ENCODE measurements at regions not wholly inside any gene's neighbourhood (a gene's known extent, or its start where the extent isn't known, plus 50 kb on each side); places are given as distances from the start of the nearest gene placed in this dataset.

- H4K20me1 ChIP-seq (ENCODE audit: insufficient read depth, low read length) = no peaks in the 10 kb centered on the region
- H3K14ac ChIP-seq (replicated peaks; ENCODE audit: low read depth, low read length) = no peak overlapping the region
- no peaks in the 10 kb centered on the region for H3K36me3 ChIP-seq (ENCODE audit: control insufficient read depth, insufficient read depth, low read length)
- TF ChIP-seq MXI1 (IDR thresholded peaks at IDR 0.05; ENCODE audit: borderline replicate concordance, low read depth, low read length) = no peak
- no peak for TF ChIP-seq NFE2L2 (IDR thresholded peaks at IDR 0.05; ENCODE audit: low read depth, low read length)
- TF ChIP-seq SMC3 (IDR thresholded peaks at IDR 0.05; ENCODE audit: low read depth, low read length) = no peak
- TF ChIP-seq, protein P1, sequence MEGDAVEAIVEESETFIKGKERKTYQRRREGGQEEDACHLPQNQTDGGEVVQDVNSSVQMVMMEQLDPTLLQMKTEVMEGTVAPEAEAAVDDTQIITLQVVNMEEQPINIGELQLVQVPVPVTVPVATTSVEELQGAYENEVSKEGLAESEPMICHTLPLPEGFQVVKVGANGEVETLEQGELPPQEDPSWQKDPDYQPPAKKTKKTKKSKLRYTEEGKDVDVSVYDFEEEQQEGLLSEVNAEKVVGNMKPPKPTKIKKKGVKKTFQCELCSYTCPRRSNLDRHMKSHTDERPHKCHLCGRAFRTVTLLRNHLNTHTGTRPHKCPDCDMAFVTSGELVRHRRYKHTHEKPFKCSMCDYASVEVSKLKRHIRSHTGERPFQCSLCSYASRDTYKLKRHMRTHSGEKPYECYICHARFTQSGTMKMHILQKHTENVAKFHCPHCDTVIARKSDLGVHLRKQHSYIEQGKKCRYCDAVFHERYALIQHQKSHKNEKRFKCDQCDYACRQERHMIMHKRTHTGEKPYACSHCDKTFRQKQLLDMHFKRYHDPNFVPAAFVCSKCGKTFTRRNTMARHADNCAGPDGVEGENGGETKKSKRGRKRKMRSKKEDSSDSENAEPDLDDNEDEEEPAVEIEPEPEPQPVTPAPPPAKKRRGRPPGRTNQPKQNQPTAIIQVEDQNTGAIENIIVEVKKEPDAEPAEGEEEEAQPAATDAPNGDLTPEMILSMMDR (conservative IDR thresholded peaks at IDR 0.05; ENCODE audit: low read depth, low read length) = no peak
- TF ChIP-seq CEBPB (IDR thresholded peaks at IDR 0.05; ENCODE audit: low read depth, low read length) = no peak
- no peak for TF ChIP-seq ELK1 (IDR thresholded peaks at IDR 0.05; ENCODE audit: borderline replicate concordance, low read depth, low read length)
- TF ChIP-seq MAZ (IDR thresholded peaks at IDR 0.05; ENCODE audit: borderline replicate concordance, low read depth, low read length) = no peak
- no peak for TF ChIP-seq FOS (IDR thresholded peaks at IDR 0.05; ENCODE audit: low read depth, low read length)
- no CpG with 5 or more reads among the region's 2 CpGs for WGBS, 2 experiments (ENCODE audit: extremely low coverage in 2 of 2, insufficient read length in 1 of 2)
- no peak overlapping the region for H3K9ac ChIP-seq (ENCODE audit: low read depth, low read length)
- no peak overlapping the region for H2BK20ac ChIP-seq (ENCODE audit: low read depth, low read length)
- H2BK120ac ChIP-seq (ENCODE audit: low read depth, low read length) = no peak overlapping the region
- H4K5ac ChIP-seq (ENCODE audit: low read depth, low read length) = no peak overlapping the region
- in situ Hi-C loops (cut with MboI; ENCODE audit: low sequenced_read_pairs) (no loop called here), intact Hi-C loops (cut with micrococcal nuclease) (no loop called here), dilution Hi-C loops (cut with HindIII; ENCODE audit: low sequenced_read_pairs, unreplicated experiment) (no loop called here)
- no TSS peak for BruUV-seq (replicated peaks)
- H3K4me3 ChIP-seq (ENCODE audit: insufficient read depth, low read depth, low read length) = no peak overlapping the region
- H2BK5ac ChIP-seq (ENCODE audit: low read depth, low read length, poor library complexity, severe bottlenecking) = no peak overlapping the region
- CTCF ChIA-PET = interaction anchor here (0.6 kb wide), 1 partner anchor 256 kb away, joined by 4 read pairs; no protein-coding TSS in a partner anchor
- ATAC-seq (ENCODE audit: low read depth) (no peak), DNase-seq (no peak)
- H2BK15ac ChIP-seq (ENCODE audit: low read depth, low read length) = no peak overlapping the region
- H2AFZ ChIP-seq (replicated peaks; ENCODE audit: low read length, poor library complexity) = no peak overlapping the region
- no peaks in the 10 kb centered on the region; the same call in none of the 2 replicates for H3K4me1 ChIP-seq (ENCODE audit: control insufficient read depth, insufficient read depth, low read length)
- H3K23ac ChIP-seq (ENCODE audit: low read depth, low read length) = no peak overlapping the region
- H4K8ac ChIP-seq (ENCODE audit: low read depth in 2 of 2, low read length in 2 of 2) = no peak overlapping the region
- no peak overlapping the region for H4K91ac ChIP-seq (ENCODE audit: insufficient read depth, low read depth, low read length)
- H3K27ac ChIP-seq (ENCODE audit: insufficient read depth, low read length) = no peak overlapping the region
- no peaks in the 10 kb centered on the region for H3K79me1 ChIP-seq (ENCODE audit: low read depth in 1 of 2, low read length in 2 of 2)
- no peak overlapping the region for H3K56ac ChIP-seq (ENCODE audit: extremely low read depth, insufficient read depth, low read length)
- no peaks in the 10 kb centered on the region for H3K9me3 ChIP-seq (ENCODE audit: control insufficient read depth, insufficient read depth, low read length)
- no peak overlapping the region for H3K4ac ChIP-seq (ENCODE audit: low read depth, low read length)
- H3K9me1 ChIP-seq (ENCODE audit: insufficient read depth, low read length) = no peaks in the 10 kb centered on the region
- POLR2A ChIA-PET (ENCODE audit: unreplicated experiment) = no interaction called here
- no peak overlapping the region for H3K18ac ChIP-seq (ENCODE audit: low read depth, low read length)
- H3K27me3 ChIP-seq (ENCODE audit: control insufficient read depth, insufficient read depth, low read length) = no peaks in the 10 kb centered on the region; the same call in 1 of the 2 replicates
- no peak overlapping the region for H3K4me2 ChIP-seq (ENCODE audit: low read depth, low read length)
- H2AK5ac ChIP-seq (ENCODE audit: low read depth, low read length) = no peak overlapping the region
- no peak overlapping the region for H2AK9ac ChIP-seq (replicated peaks; ENCODE audit: low read depth, low read length, poor library complexity)
Measured at GRCh38 chr13:50162567-50162966, 147.3 kb downstream of the KCNRG start.
